Sigmoid colon (tissue), 4 donors: ENCODE measurements at regions not wholly inside any gene's neighbourhood (a gene's known extent, or its start where the extent isn't known, plus 50 kb on each side); places are given as distances from the start of the nearest gene placed in this dataset.

Experiments used
- CTCF ChIP-seq, 4 experiments: fragments of 450-650 bp in 3 of 4; fragments of 200-600 bp in 1 of 4; IDR thresholded peaks; one replicate each; pipeline ENCODE4 v1.5.1; 2016 to 2019; ENCODE audit warnings: antibody characterized with exemption in 4 of 4, mild to moderate bottlenecking in 3 of 4, moderate library complexity in 2 of 4
- EP300 ChIP-seq, 4 donors: sonication (generic); formaldehyde crosslinking; IDR thresholded peaks; one replicate each; pipeline ENCODE4 v1.6.1; 2017; ENCODE audit warnings: antibody characterized with exemption in 4 of 4
- POLR2A ChIP-seq, 2 donors: fragments of 450-650 bp; IDR thresholded peaks; one replicate each; pipeline ENCODE4 v1.6.1; 2016; ENCODE audit warnings: antibody characterized with exemption in 2 of 2, mild to moderate bottlenecking in 2 of 2, moderate library complexity in 2 of 2

DNA sequence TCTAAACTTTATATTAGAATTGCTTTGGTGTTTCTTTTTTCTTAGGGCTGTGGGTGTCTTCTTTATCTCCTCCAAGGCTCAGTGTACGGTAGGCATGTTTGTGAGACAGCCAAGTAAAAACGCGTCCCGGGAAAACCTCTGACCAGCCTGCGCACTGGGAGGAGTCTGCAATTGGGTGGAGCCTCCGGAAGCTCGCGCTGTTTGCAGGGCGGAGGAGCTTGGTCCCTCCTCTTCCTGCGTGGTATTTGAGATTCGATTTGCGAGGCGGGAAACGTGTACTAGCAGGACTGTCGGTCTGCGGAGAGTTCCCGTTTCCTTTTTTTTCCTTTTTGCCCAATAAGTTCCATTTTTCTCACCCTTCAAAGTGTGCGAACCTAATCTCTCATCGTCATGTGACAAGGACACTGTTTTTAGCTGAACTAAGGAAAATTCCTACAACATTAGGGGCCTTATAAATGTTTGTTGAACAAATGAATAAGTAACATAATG is 182.1 kb upstream of the OTX2 start:
- TF ChIP-seq CTCF (IDR thresholded peaks at IDR 0.05) (no peak), POLR2A (IDR thresholded peaks at IDR 0.05) (no peak), EP300 (IDR thresholded peaks at IDR 0.05) (no peak)
